ENCODE measurements at regions not wholly inside any gene's neighbourhood (a gene's known extent, or its start where the extent isn't known, plus 50 kb on each side); places are given as distances from the start of the nearest gene placed in this dataset.

DNA sequence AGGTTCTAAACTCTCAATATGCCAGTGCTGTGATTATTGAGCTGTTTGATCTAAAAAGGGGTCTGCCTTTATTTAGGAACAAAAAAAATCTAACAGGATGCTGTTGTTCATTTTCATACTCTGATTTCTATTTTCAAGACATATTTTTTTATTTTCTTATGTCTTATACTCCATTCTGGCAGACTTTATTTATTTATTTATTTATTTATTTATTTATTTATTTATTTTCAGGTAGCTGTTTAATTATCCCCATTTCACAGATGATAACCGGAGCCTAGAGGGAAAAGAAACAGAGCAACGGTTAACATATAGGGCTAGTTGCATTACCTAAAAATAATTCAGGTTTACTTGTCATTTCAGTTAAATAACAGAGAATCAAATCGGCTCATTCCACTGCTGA, 174.4 kb downstream of the CENPF start:
- no peaks in the 10 kb centered on the region for H3K36me3 ChIP-seq (ENCODE audit: insufficient read depth, low read length)
- no peaks in the 10 kb centered on the region for H3K9me3 ChIP-seq (ENCODE audit: control insufficient read depth, insufficient read depth, low read length)
- no peak overlapping the region for H3K9ac ChIP-seq (ENCODE audit: low read depth, low read length)
- no peaks in the 10 kb centered on the region for H3K4me1 ChIP-seq (ENCODE audit: insufficient read depth, low read length)

DNA sequence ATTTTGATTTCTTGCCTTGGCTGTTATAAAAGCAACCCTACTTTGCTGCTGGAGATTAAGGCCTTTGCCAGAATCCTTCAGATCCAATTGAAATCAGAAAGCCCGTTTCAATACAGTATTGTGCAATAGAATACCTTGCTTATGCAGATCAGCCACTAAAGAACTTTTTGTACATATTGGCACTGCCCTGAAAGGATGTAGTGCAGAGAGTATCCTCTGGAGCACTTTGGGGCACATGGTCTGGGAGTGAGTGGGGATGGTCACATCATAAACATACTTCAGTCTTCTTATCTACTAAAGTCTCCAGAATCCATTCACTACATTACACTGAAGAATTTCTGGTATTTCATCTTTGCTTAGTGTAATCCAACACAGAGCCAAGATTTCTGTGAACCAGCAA, 189.0 kb downstream of the CENPF start:
- Histone ChIP-seq H3K9me3 (ENCODE audit: control insufficient read depth, insufficient read depth, low read length) (no peaks in the 10 kb centered on the region), H3K36me3 (ENCODE audit: insufficient read depth, low read length) (no peaks in the 10 kb centered on the region), H3K9ac (ENCODE audit: low read depth, low read length) (no peak overlapping the region), H3K4me1 (ENCODE audit: insufficient read depth, low read length) (no peaks in the 10 kb centered on the region; the same call in 1 of the 2 replicates)

DNA sequence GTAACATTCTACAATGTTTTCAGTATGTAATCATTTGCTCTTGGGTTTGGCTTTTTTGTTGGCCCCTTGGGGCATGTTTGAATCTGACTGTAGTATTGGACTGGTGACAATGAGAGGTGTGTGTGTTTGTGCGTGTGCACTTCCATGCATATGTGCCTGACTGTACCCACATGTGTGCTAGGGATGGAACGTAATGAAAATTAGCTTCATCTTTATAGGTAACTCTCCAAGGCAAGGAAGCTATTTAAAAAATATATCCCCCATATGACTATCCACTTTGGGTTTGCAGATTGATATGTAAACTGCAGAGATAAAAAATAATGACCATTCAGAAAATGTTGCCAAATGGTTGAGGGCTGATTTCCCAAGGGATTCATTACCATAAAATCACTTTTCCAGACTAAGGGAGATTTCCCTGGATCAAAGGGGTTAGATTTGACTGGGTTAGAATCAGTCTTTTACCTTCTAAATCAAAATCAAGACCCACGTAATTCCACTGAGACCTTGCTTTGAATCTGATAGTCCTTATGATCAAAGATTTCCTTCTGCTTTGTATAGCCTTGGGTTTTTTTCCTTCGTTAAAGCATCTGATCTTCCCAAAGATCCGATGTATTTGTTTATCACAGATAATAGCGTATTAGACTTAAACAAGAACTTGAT, 189.7 kb downstream of the CENPF start:
- no peaks in the 10 kb centered on the region for H3K36me3 ChIP-seq (ENCODE audit: insufficient read depth, low read length)
- H3K4me1 ChIP-seq (ENCODE audit: insufficient read depth, low read length), result no peaks in the 10 kb centered on the region; the same call in 1 of the 2 replicates
- H3K9me3 ChIP-seq (ENCODE audit: control insufficient read depth, insufficient read depth, low read length), result no peaks in the 10 kb centered on the region
- H3K9ac ChIP-seq (ENCODE audit: low read depth, low read length), result no peak overlapping the region

DNA sequence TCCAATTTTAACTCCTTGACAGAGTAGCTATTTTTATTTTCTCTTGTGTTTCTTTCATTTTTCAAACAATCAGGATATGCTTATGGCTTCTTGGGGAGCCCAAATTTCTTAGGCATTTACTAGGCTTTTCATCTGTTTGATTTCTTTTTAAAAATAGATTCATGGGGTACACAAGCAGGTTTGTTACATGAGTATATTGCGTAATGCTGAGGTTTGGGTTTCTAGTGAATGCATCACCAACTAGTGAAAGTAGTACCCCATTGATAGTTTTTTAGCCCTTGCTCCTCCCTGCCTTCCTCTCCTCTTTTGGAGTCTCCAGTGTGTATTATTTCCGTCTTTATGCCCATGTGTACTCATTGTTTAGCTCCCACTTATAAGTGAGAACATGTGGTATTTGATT, 190.7 kb downstream of the CENPF start:
- Histone ChIP-seq H3K36me3 (ENCODE audit: insufficient read depth, low read length) (no peaks in the 10 kb centered on the region), H3K9ac (ENCODE audit: low read depth, low read length) (no peak overlapping the region), H3K9me3 (ENCODE audit: control insufficient read depth, insufficient read depth, low read length) (no peaks in the 10 kb centered on the region), H3K4me1 (ENCODE audit: insufficient read depth, low read length) (no peaks in the 10 kb centered on the region; the same call in 1 of the 2 replicates)

DNA sequence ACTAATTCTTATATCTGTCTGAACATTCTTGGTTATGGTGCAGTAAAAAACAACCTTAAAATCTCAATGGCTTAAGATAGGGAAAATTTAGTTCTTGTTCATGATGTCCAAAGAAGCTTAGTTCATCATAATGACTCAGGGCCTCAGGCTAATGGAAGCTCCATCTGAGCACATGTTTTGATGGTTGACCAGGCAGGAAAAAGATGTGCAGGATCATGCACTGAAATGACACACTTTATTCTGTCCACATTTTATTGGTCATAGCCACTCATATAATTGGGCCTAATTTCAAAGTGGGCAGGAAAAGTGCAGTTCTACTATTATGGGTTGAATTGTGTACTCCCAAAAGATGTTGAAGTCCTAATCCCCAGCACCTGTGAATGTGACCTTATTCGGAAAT, 198.2 kb downstream of the CENPF start:
- no peak overlapping the region for H3K9ac ChIP-seq (ENCODE audit: low read depth, low read length)
- H3K4me1 ChIP-seq (ENCODE audit: insufficient read depth, low read length), result no peaks in the 10 kb centered on the region
- no peaks in the 10 kb centered on the region for H3K36me3 ChIP-seq (ENCODE audit: insufficient read depth, low read length)

DNA sequence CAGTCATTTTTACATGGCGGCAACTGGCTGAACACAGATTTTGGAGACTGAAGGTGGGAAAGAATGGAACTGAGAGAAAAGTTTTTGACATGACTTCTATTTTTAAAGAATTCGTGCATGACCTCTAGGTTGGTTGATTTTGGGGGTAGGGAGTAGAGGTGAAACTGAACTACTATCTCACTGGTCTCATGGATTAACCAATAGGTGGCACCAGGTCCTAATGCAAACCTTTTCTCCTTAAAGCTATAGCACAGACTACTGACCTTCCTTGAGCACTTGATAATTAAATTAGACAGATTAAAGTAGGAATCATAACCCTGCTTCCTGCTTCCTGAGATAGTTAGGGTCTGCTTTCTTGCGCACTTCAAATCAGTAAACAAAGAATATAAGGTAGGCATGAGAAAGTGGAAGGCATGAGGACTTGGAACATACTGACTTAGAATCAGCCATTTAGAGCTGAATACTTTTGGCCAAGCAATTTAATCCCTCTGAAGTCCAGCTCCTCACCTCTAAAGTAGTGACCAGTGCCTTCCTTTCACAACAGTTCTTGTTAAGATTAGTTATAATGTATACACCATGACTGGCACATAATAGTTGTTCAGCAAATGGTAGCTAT, 206.0 kb downstream of the CENPF start:
- Histone ChIP-seq H3K9me3 (ENCODE audit: control insufficient read depth, insufficient read depth, low read length) (peaks cover 3% of the 10 kb centered on the region; the same call in 1 of the 2 replicates), H3K36me3 (ENCODE audit: insufficient read depth, low read length) (no peaks in the 10 kb centered on the region), H3K9ac (ENCODE audit: low read depth, low read length) (no peak overlapping the region), H3K4me1 (ENCODE audit: insufficient read depth, low read length) (no peaks in the 10 kb centered on the region)

More for the DNA sequence above, 198.2 kb downstream of the CENPF start:
- no peaks in the 10 kb centered on the region for H3K9me3 ChIP-seq (ENCODE audit: control insufficient read depth, insufficient read depth, low read length)

DNA sequence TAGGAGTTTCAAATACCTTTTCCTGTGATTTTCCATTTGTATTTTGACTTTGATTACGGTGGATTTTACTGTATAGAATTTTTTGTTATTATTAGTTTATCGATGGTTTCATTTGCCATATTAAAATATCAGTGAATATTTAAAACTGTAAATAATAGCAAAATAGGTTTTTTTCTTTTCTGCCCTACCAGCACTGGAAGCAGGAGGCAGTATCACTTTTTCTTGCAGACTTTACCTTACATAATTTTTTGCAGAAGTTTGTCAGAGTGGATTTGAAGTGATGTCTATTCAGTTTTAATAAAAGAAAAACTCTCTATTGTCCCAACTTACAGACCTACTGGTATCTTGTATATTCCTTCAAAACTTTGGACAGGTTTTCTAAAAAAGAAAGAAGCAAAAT, 213.6 kb downstream of the CENPF start:
- Histone ChIP-seq H3K4me1 (ENCODE audit: insufficient read depth, low read length) (no peaks in the 10 kb centered on the region), H3K9me3 (ENCODE audit: control insufficient read depth, insufficient read depth, low read length) (no peaks in the 10 kb centered on the region), H3K36me3 (ENCODE audit: insufficient read depth, low read length) (no peaks in the 10 kb centered on the region), H3K9ac (ENCODE audit: low read depth, low read length) (no peak overlapping the region)

DNA sequence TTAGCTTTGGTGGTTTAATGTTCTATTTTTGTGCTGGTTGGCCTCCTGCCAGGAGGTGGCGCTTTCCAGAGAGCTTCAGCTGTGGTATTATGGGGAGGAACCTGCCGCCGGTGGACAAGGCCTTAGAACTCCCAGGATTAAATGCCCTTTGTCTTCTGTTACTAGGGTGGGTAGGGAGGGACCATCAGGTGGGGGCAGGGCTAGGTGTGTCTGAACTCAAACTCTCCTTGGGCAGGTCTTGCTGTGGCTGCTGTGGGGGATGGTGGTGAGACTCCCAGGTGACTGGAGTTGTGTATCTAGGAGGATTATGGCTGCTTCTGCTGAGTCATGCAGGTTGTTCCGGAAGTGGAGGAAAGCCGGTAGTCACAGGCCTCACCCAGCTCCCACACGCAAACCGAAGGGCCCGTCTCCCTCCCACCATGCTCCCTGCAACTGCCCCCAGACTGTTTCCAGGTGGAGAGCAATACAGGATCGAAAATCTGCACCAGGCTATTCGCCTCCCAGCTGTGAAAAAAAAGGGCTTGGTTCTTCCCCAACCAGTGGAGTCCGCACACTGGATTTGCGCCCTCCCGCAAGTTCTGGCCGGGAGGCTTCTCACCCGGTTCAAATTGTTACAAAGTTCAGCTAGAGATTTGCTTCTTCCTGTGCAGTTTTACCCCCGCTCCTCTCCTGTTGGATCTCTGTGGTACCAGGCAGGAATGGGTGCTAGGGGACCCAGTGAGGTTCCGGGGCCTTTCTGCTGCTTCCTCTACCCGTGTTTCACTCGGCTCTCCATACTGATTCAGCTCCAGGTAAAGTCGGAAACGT, 220.5 kb downstream of the CENPF start:
- Histone ChIP-seq H3K9me3 (ENCODE audit: control insufficient read depth, insufficient read depth, low read length) (no peaks in the 10 kb centered on the region), H3K9ac (ENCODE audit: low read depth, low read length) (peak overlapping the region; percentile 22; the same call in 1 of the 2 replicates), H3K36me3 (ENCODE audit: insufficient read depth, low read length) (no peaks in the 10 kb centered on the region), H3K4me1 (ENCODE audit: insufficient read depth, low read length) (no peaks in the 10 kb centered on the region)

DNA sequence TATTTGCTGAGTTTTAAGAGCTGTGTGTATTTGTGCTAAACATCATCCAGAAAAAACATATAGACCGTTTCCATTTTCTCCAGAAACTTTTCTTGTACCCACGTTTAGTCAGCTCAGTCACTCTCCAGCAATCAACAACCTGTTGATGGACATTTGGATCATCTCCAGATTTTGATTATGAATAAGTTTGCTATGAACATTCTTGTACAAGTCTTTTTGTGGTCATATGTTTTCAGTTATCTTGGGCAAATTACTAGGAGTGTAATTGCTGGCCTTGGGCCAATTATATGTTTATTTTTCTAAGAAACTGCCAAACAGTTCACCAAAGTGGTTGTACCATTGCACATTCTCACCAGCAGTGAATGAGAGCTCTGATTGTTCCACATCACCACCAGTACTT, 221.8 kb downstream of the CENPF start:
- Histone ChIP-seq H3K36me3 (ENCODE audit: insufficient read depth, low read length) (no peaks in the 10 kb centered on the region), H3K4me1 (ENCODE audit: insufficient read depth, low read length) (no peaks in the 10 kb centered on the region), H3K9me3 (ENCODE audit: control insufficient read depth, insufficient read depth, low read length) (no peaks in the 10 kb centered on the region), H3K9ac (ENCODE audit: low read depth, low read length) (no peak overlapping the region)

DNA sequence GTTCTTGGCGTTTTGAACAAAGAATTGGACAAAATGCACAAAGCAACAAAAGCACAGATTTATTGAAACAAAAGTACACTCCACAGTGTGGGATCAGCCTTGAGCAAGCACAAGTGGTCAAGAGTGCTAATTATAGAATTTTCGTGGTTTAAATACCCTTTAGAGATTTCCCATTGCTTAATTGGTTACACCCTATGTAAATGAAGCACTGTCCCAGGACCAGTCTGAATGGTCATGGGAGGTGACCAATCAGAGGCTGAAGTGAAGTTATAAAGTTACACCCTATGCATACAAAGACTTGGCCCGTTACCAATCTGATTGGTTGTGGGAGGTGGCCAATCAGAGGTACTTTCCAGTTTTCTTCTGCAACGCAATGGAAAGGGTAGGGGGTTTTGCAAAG, 223.6 kb downstream of the CENPF start:
- no peaks in the 10 kb centered on the region for H3K36me3 ChIP-seq (ENCODE audit: insufficient read depth, low read length)
- H3K4me1 ChIP-seq (ENCODE audit: insufficient read depth, low read length), result no peaks in the 10 kb centered on the region
- H3K9ac ChIP-seq (ENCODE audit: low read depth, low read length), result no peak overlapping the region
- H3K9me3 ChIP-seq (ENCODE audit: control insufficient read depth, insufficient read depth, low read length), result no peaks in the 10 kb centered on the region

DNA sequence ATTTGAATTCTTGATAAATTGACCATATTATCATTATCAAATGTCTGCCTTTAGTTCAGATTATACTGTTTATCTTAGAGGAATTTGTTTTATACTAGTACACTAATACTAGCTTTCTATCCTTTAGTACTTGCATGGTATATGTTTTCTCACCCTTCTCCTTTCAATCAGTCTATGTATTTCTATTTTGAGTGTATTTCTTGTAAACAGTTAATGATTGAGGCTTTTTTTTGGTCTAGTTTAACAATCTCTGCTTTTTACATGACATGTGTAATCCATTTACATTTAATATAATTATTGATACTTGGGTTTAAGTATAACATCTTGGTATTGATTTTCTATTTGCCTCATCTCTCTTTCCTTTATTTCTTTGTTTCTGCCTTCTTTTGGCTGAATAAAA, 224.9 kb downstream of the CENPF start:
- Histone ChIP-seq H3K9ac (ENCODE audit: low read depth, low read length) (no peak overlapping the region), H3K9me3 (ENCODE audit: control insufficient read depth, insufficient read depth, low read length) (no peaks in the 10 kb centered on the region), H3K36me3 (ENCODE audit: insufficient read depth, low read length) (no peaks in the 10 kb centered on the region), H3K4me1 (ENCODE audit: insufficient read depth, low read length) (no peaks in the 10 kb centered on the region)

DNA sequence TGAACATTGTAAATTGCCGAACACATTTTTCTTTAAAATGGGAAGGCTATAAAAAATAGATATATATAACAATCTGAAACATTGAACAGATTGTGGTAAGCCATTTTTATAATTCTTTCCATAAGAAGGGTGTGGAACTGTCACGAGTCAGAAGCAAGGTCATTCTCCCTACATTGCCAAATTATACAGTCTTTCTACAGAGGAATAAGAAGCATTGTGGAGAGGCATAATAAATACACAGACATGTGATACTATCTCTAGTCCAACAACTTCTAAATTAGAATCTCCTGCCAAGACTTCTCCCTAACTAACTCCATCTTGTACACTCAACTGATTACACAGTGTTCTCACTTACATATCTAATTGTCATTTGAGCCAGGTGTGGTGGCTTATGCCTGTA, 227.9 kb downstream of the CENPF start:
- no peaks in the 10 kb centered on the region for H3K36me3 ChIP-seq (ENCODE audit: insufficient read depth, low read length)
- H3K9ac ChIP-seq (ENCODE audit: low read depth, low read length), result no peak overlapping the region
- H3K4me1 ChIP-seq (ENCODE audit: insufficient read depth, low read length), result no peaks in the 10 kb centered on the region
- no peaks in the 10 kb centered on the region for H3K9me3 ChIP-seq (ENCODE audit: control insufficient read depth, insufficient read depth, low read length)

DNA sequence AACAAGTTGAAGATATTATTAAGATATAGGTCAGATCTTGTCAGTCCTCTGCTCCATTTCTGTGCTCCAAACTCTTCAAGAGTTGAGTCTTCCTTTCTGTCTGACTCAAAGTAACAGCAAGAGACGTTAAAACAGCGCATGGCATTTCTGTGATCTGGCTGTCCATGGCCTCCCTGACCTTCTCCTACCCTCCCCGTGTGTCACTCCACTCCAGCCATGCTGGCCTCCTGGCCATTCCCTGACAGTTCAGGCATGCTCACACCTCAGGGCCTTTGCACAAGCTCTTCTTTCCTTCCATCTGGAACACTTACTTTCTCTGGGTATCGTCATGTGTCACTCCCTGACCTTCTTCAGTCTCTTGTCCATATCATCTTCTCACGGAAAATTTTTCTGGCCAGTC, 229.0 kb downstream of the CENPF start:
- no peak overlapping the region for H3K9ac ChIP-seq (ENCODE audit: low read depth, low read length)
- H3K9me3 ChIP-seq (ENCODE audit: control insufficient read depth, insufficient read depth, low read length), result no peaks in the 10 kb centered on the region
- H3K4me1 ChIP-seq (ENCODE audit: insufficient read depth, low read length), result no peaks in the 10 kb centered on the region
- no peaks in the 10 kb centered on the region for H3K36me3 ChIP-seq (ENCODE audit: insufficient read depth, low read length)

DNA sequence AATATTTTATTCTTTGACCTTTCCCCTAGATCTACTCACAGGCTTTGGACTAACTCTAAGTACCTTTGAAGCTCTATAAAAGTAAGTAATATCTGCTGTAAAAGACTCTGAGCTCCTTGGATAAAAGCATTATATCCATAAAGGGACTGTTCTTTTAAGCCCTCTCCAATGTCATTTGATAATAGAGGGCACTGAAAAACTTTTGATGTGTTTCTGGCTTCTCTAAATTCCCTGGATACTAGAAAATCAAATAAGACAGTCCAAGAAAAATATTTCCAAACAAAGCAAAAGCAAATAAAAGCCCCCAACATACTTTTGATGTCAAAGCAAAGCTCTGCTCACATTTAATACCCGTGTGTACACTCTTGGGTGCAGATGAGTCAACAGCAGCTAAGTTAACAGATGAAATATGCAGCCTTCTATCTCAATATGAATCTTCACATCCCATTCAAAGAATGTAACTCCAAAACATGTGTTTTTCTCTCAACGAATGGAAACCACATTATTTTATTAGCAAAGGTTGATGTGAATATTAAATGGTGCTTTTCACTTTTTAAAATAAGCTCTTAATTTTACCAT, 230.3 kb downstream of the CENPF start:
- H3K9me3 ChIP-seq (ENCODE audit: control insufficient read depth, insufficient read depth, low read length), result no peaks in the 10 kb centered on the region
- no peaks in the 10 kb centered on the region for H3K36me3 ChIP-seq (ENCODE audit: insufficient read depth, low read length)
- H3K4me1 ChIP-seq (ENCODE audit: insufficient read depth, low read length), result no peaks in the 10 kb centered on the region
- H3K9ac ChIP-seq (ENCODE audit: low read depth, low read length), result no peak overlapping the region

Measured in ES-I3 (cell line).